Kidney (tissue), 13 donors: ENCODE measurements at regions not wholly inside any gene's neighbourhood (a gene's known extent, or its start where the extent isn't known, plus 50 kb on each side); places are given as distances from the start of the nearest gene placed in this dataset.
A peak's percentile ranks its signal among the peaks of the same experiment; 100 is the strongest.

Experiments used
- DNase-seq, 5 donors: peaks; one replicate each; pipeline ENCODE4 v3.0.0-alpha.2; 2013 to 2020
- FAIRE-seq: peaks from 2 replicates; lab custom pipeline; 2012; peaks lifted over from hg19 to GRCh38; lab: Jason Lieb, UNC
- H3K27ac ChIP-seq, 2 donors: one replicate each; pipeline ENCODE4 v1.7.0; 2013; ENCODE audit warnings: low read depth in 2 of 2, low read length in 2 of 2, inconsistent platforms in 1 of 2
- H3K27me3 ChIP-seq: one replicate; pipeline ENCODE4 v1.7.1; 2013; ENCODE audit warnings: low read length, inconsistent platforms; ENCODE audit not compliant: control insufficient read depth, insufficient read depth
- H3K36me3 ChIP-seq, 3 donors: one replicate each; pipeline versions ENCODE4 v1.7.0 to v1.7.1; 2013; ENCODE audit warnings: low read length in 3 of 3, control low read depth in 1 of 3, inconsistent platforms in 1 of 3; ENCODE audit not compliant: insufficient read depth in 3 of 3, control insufficient read depth in 2 of 3
- H3K4me1 ChIP-seq, 3 donors: one replicate each; pipeline versions ENCODE4 v1.7.0 to v1.7.1; 2013; ENCODE audit warnings: low read length in 3 of 3, inconsistent platforms in 1 of 3, low read depth in 1 of 3; ENCODE audit not compliant: control insufficient read depth in 2 of 3, insufficient read depth in 2 of 3
- H3K4me3 ChIP-seq, 3 donors: one replicate each; pipeline versions ENCODE4 v1.7.0 to v1.8.1; 2013; ENCODE audit warnings: low read length in 3 of 3, control low read depth in 1 of 3, inconsistent platforms in 1 of 3
- H3K9ac ChIP-seq, 3 donors: one replicate each; pipeline versions ENCODE4 v1.7.0 to v1.7.1; 2013; ENCODE audit warnings: low read length in 3 of 3, control low read depth in 1 of 3, inconsistent platforms in 1 of 3
- H3K9me3 ChIP-seq, 3 donors: one replicate each; pipeline versions ENCODE4 v1.7.0 to v1.7.1; 2013; ENCODE audit warnings: low read length in 3 of 3, control low read depth in 1 of 3, inconsistent platforms in 1 of 3; ENCODE audit not compliant: control insufficient read depth in 2 of 3, insufficient read depth in 1 of 3
- intact Hi-C: fragments of 100-400 bp; cut with DNase I; formaldehyde crosslinking; loops from one replicate; pipeline ENCODE4 v1.11.1; 2022
- TF ChIP-seq, protein P1 (sequence below): IDR thresholded peaks from 3 replicates; pipeline ENCODE4 v1.5.1; 2012; ENCODE audit warnings: mild to moderate bottlenecking, moderate library complexity, borderline replicate concordance; ENCODE audit not compliant: insufficient read depth; ENCODE audit errors: extremely low read depth
- donor health status: control.
- donor health status: control.
- donor health status: control.
- donor health status: control.
- donor health status: control.
- donor health status: DM: yes; HTN: yes; CAD: no.
- donor health status: Normal renal cell carcinoma (clear cell type).

DNA sequence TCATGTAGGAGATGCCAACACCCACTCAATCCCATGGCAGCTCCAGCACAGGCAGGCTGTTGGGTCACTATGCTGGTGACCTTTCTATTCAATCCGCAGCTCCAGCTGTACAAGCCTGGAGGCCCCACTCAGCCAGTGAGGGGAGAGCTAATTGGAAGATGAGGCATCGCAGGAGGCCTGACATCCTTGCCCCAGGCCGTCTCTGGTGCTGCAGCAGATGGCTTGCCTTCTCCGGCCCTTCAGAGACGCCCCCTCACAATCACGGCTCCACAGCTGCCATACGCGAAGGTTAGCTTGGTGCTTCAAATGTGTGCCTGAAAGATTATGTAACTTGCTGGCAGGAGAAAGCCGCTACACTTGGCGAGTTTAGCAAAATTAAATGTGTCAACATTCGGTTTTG lies 104.2 kb upstream of the CLSTN2 start:
- H3K27ac ChIP-seq: no peak overlapping the region
- H3K27me3 ChIP-seq: no peaks in the 10 kb centered on the region
- TF ChIP-seq, protein P1, sequence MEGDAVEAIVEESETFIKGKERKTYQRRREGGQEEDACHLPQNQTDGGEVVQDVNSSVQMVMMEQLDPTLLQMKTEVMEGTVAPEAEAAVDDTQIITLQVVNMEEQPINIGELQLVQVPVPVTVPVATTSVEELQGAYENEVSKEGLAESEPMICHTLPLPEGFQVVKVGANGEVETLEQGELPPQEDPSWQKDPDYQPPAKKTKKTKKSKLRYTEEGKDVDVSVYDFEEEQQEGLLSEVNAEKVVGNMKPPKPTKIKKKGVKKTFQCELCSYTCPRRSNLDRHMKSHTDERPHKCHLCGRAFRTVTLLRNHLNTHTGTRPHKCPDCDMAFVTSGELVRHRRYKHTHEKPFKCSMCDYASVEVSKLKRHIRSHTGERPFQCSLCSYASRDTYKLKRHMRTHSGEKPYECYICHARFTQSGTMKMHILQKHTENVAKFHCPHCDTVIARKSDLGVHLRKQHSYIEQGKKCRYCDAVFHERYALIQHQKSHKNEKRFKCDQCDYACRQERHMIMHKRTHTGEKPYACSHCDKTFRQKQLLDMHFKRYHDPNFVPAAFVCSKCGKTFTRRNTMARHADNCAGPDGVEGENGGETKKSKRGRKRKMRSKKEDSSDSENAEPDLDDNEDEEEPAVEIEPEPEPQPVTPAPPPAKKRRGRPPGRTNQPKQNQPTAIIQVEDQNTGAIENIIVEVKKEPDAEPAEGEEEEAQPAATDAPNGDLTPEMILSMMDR: no peak
- H3K36me3 ChIP-seq: no peaks in the 10 kb centered on the region
- FAIRE-seq: no peak
- intact Hi-C loops: no loop called here
- peak; percentile 12 to 49 (median 41) for DNase-seq
- no peak overlapping the region for H3K4me3 ChIP-seq
- no peaks in the 10 kb centered on the region for H3K4me1 ChIP-seq
- no peak overlapping the region for H3K9ac ChIP-seq
- no peaks in the 10 kb centered on the region for H3K9me3 ChIP-seq

DNA sequence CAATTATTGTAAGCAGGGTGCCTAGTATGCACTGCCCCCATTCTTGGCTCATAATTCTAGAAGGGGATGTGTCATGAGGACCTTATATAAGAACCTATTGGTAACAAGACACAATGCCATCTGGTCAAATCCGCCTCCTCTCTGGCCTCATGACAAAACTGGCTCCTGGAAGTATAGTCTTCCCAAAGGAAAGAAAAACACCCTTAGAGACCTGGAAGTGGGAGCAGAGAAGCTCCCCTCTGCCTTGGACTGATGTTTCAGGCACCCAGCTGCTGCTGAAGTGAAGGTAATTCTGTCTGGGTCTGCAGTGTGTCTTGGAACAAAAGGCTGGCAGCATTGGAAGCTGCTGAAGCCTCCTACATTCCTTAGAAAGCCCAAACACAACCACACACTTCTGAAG lies 107.2 kb upstream of the CLSTN2 start:
- Histone ChIP-seq H3K27me3 (no peaks in the 10 kb centered on the region), H3K9me3 (no peaks in the 10 kb centered on the region), H3K4me1 (no peaks in the 10 kb centered on the region), H3K27ac (no peak overlapping the region), H3K9ac (no peak overlapping the region), H3K36me3 (no peaks in the 10 kb centered on the region), H3K4me3 (no peak overlapping the region)
- FAIRE-seq: no peak
- no peak for DNase-seq
- TF ChIP-seq, protein P1: no peak
- intact Hi-C loops: no loop called here

DNA sequence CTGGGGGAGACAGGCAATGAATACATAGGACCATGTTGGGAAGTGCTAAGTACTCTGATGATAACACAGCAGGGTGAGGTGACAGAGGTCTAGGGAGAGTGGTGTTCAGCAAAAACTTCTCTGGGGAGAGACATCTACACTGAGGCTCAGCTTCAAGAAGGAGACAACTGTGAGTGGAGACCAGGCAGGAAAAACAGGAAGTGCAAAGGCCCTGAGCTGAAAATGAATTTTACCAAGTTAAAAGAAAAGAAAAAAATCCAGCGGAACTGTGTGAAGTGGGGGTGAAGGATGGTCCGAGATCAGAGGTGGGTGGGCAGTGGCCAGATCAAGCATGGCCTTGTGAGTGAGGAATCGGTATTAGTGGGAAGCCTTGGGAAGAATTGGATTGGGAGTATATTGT lies 110.1 kb upstream of the CLSTN2 start:
- Histone ChIP-seq H3K4me3 (no peak overlapping the region), H3K36me3 (no peaks in the 10 kb centered on the region), H3K9ac (no peak overlapping the region), H3K9me3 (no peaks in the 10 kb centered on the region), H3K27ac (no peak overlapping the region), H3K4me1 (no peaks in the 10 kb centered on the region), H3K27me3 (no peaks in the 10 kb centered on the region)
- intact Hi-C loops: no loop called here
- no peak for FAIRE-seq
- TF ChIP-seq, protein P1: no peak
- no peak for DNase-seq

DNA sequence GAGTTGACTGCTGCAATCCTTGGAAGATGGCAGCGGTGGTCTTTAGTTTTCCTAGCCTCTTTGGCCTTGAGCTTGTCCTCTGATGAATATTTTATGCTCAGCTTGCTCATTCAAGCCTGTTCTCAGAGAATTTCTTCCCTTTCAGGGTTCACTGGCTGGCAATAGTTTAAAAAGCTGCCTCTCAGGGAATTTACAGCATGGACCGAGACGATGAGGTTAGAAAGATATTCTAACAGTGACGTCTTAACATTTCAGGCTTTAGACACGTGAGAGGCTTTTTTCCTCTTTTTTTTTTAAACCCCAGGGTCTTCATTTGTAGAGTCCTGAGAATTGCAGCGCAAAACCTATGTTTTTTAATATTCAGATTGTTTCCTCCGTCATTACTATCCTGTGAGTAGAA lies 120.3 kb upstream of the CLSTN2 start:
- no peak for FAIRE-seq
- intact Hi-C loops: no loop called here
- Histone ChIP-seq H3K9ac (no peak overlapping the region), H3K4me3 (no peak overlapping the region), H3K4me1 (peaks cover 0 to 7% (median 0%) of the 10 kb centered on the region in 3 donors), H3K27ac (no peak overlapping the region), H3K27me3 (no peaks in the 10 kb centered on the region), H3K36me3 (no peaks in the 10 kb centered on the region), H3K9me3 (no peaks in the 10 kb centered on the region)
- DNase-seq: no peak
- TF ChIP-seq, protein P1: no peak
